HEK293 (cell line): ENCODE measurements at regions not wholly inside any gene's neighbourhood (a gene's known extent, or its start where the extent isn't known, plus 50 kb on each side); places are given as distances from the start of the nearest gene placed in this dataset.
A peak's percentile ranks its signal among the peaks of the same experiment; 100 is the strongest.
"Not testable (repeated sequence)": the region's sequence is repeated elsewhere in the genome, so short reads cannot be mapped to it uniquely, and the experiment has no call there.

Experiments
- CTCF ChIA-PET: fragments of 350-600 bp; formaldehyde crosslinking; extraction: SDS; loops from one replicate; lab custom pipeline; 2021; ENCODE audit warnings: antibody characterized with exemption; lab: Yijun Ruan, JAX
- POLR2A ChIA-PET: fragments of 300-600 bp; formaldehyde crosslinking; extraction: SDS; loops from one replicate; lab custom pipeline; 2020; ENCODE audit warnings: antibody characterized with exemption, inconsistent platforms; lab: Yijun Ruan, JAX
- H3K27ac ChIP-seq: fragments of 200-500 bp; sonication (Bioruptor generic); 2 replicates; pipeline ENCODE4 v1.5.1; 2014; ENCODE audit warnings: low read depth, low read length, control low read depth, inconsistent platforms; ENCODE audit errors: extremely low read depth
- H3K36me3 ChIP-seq, 2 experiments: fragments of 200-500 bp in 1 of 2; sonication (Bioruptor generic) in 1 of 2; 1 replicate in 1 of 2; 2 replicates in 1 of 2; pipeline ENCODE4 v1.5.1; 2014 to 2017; ENCODE audit warnings: inconsistent platforms in 2 of 2, low read length in 2 of 2; ENCODE audit not compliant: control insufficient read depth in 2 of 2, insufficient read depth in 1 of 2
- H3K4me1 ChIP-seq: fragments of 200-500 bp; sonication (Bioruptor generic); 2 replicates; pipeline ENCODE4 v1.5.1; 2014; ENCODE audit warnings: mild to moderate bottlenecking, low read length, inconsistent platforms; ENCODE audit not compliant: control insufficient read depth, insufficient read depth
- H3K4me3 ChIP-seq: 2 replicates; pipeline ENCODE4 v1.5.1; 2011; ENCODE audit warnings: low read depth, mild to moderate bottlenecking, control low read depth, low read length, moderate library complexity
- H3K9me3 ChIP-seq: fragments of 200-500 bp; sonication (Bioruptor generic); 2 replicates; pipeline ENCODE4 v1.5.1; 2014; ENCODE audit warnings: low read depth, low read length, inconsistent platforms; ENCODE audit not compliant: control insufficient read depth, insufficient read depth
- GLIS1 ChIP-seq: fragments of 450-650 bp; formaldehyde crosslinking; IDR thresholded peaks from 2 replicates; pipeline ENCODE4 v1.5.1; 2016; ENCODE audit warnings: missing biosample characterization, missing genetic modification characterization
- OSR2 ChIP-seq: fragments of 450-650 bp; formaldehyde crosslinking; IDR thresholded peaks from 2 replicates; pipeline ENCODE4 v1.5.1; 2016; ENCODE audit warnings: missing biosample characterization, missing genetic modification characterization
- ZBTB20 ChIP-seq: fragments of 450-650 bp; formaldehyde crosslinking; IDR thresholded peaks from 2 replicates; pipeline ENCODE4 v1.5.1; 2016; ENCODE audit warnings: missing biosample characterization, missing genetic modification characterization
- ZBTB26 ChIP-seq: fragments of 450-650 bp; formaldehyde crosslinking; optimal IDR thresholded peaks from 2 replicates; pipeline ENCODE3; 2016; ENCODE audit warnings: missing biosample characterization, mild to moderate bottlenecking, missing genetic modification characterization
- ZNF335 ChIP-seq: fragments of 450-650 bp; formaldehyde crosslinking; conservative IDR thresholded peaks from 2 replicates; pipeline ENCODE4 v1.5.1; 2016; ENCODE audit warnings: missing biosample characterization, missing genetic modification characterization
- ZNF394 ChIP-seq: fragments of 450-650 bp; formaldehyde crosslinking; IDR thresholded peaks from 2 replicates; pipeline ENCODE4 v1.5.1; 2016; ENCODE audit warnings: missing biosample characterization, missing genetic modification characterization, mild to moderate bottlenecking, moderate library complexity, borderline replicate concordance
- ZNF600 ChIP-seq: fragments of 450-650 bp; formaldehyde crosslinking; IDR thresholded peaks from 2 replicates; pipeline ENCODE4 v1.5.1; 2016; ENCODE audit warnings: missing biosample characterization, missing genetic modification characterization
- ZNF610 ChIP-seq: fragments of 450-650 bp; formaldehyde crosslinking; IDR thresholded peaks from 2 replicates; pipeline ENCODE4 v1.5.1; 2016; ENCODE audit warnings: missing biosample characterization, missing genetic modification characterization, borderline replicate concordance
- ZNF692 ChIP-seq: fragments of 450-650 bp; formaldehyde crosslinking; IDR thresholded peaks from 2 replicates; pipeline ENCODE4 v1.5.1; 2016; ENCODE audit warnings: missing biosample characterization, missing genetic modification characterization

GRCh38 chr15:22649458-22649857, 137.0 kb upstream of the NIPA1 start:
- H3K9me3 ChIP-seq, CTCF ChIA-PET, H3K36me3 ChIP-seq, POLR2A ChIA-PET, H3K4me1 ChIP-seq, H3K4me3 ChIP-seq, H3K27ac ChIP-seq: not testable (repeated sequence)
- peak; percentile 55; the same call in 1 of the 2 replicates for TF ChIP-seq ZNF394
- peak; percentile 97 for TF ChIP-seq ZNF610 (tag by site-specific recombination)
- peak; percentile 24; the same call in 1 of the 2 replicates for TF ChIP-seq OSR2 (tag by site-specific recombination)
- TF ChIP-seq GLIS1 (tag by site-specific recombination), result peak; percentile 45; the same call in 1 of the 2 replicates

- H3K4me1 ChIP-seq, POLR2A ChIA-PET, H3K27ac ChIP-seq, H3K36me3 ChIP-seq, H3K4me3 ChIP-seq, H3K9me3 ChIP-seq, CTCF ChIA-PET: not testable (repeated sequence)
These were observed 135.3 kb upstream of the NIPA1 start for GRCh38 chr15:22651179-22651578.

GRCh38 chr15:22664294-22665058, 122.0 kb upstream of the NIPA1 start:
- Histone ChIP-seq H3K4me3 (peak overlapping the region; percentile 40), H3K27ac (peak overlapping the region; percentile 85)
- H3K9me3 ChIP-seq, H3K36me3 ChIP-seq, H3K4me1 ChIP-seq, POLR2A ChIA-PET, CTCF ChIA-PET: not testable (repeated sequence)
- TF ChIP-seq ZBTB26 (tag by site-specific recombination), result peak; percentile 61

- CTCF ChIA-PET, H3K36me3 ChIP-seq, POLR2A ChIA-PET, H3K4me1 ChIP-seq, H3K9me3 ChIP-seq: not testable (repeated sequence)
- Histone ChIP-seq H3K27ac (peak overlapping the region; percentile 85), H3K4me3 (peak overlapping the region; percentile 39)
- TF ChIP-seq ZBTB26 (tag by site-specific recombination) (peak; percentile 14), ZNF600 (tag by site-specific recombination) (0 out of 2 replicates have a peak, but pooled peaks have one; percentile 29), ZBTB20 (tag by site-specific recombination) (0 out of 2 replicates have a peak, but pooled peaks have one; percentile 19), ZNF692 (tag by site-specific recombination) (peak; percentile 64), ZNF335 (tag by site-specific recombination) (peak; percentile 57; the same call in 1 of the 2 replicates)
These were observed 121.3 kb upstream of the NIPA1 start for GRCh38 chr15:22665059-22665702.

- H3K9me3 ChIP-seq, CTCF ChIA-PET, H3K4me1 ChIP-seq, H3K36me3 ChIP-seq, POLR2A ChIA-PET: not testable (repeated sequence)
- peak overlapping the region; percentile 85; the same call in 1 of the 2 replicates for H3K27ac ChIP-seq
- H3K4me3 ChIP-seq, result peak overlapping the region; percentile 31
These were observed 120.7 kb upstream of the NIPA1 start for GRCh38 chr15:22665711-22666110.

- CTCF ChIA-PET, H3K27ac ChIP-seq, H3K9me3 ChIP-seq, H3K36me3 ChIP-seq, POLR2A ChIA-PET, H3K4me1 ChIP-seq, H3K4me3 ChIP-seq: not testable (repeated sequence)
These were observed 101.7 kb upstream of the NIPA1 start for GRCh38 chr15:22684786-22685185.
